B cell (primary cell): ENCODE measurements at regions not wholly inside any gene's neighbourhood (a gene's known extent, or its start where the extent isn't known, plus 50 kb on each side); places are given as distances from the start of the nearest gene placed in this dataset.

Experiments
- ATAC-seq: fragments of 200-7000 bp; cut with Tn5 transposase; one replicate; pipeline ENCODE4 v1.10.0; 2021; ENCODE audit warnings: low read depth, mild to moderate bottlenecking, moderate number of reproducible peaks, moderate library complexity
- CTCF ChIA-PET: fragments of 350-600 bp; sonication (Branson Sonifier 250); formaldehyde crosslinking; loops from one replicate; lab custom pipeline; 2021; ENCODE audit warnings: antibody characterized with exemption, inconsistent platforms; lab: Charles Lee
- POLR2A ChIA-PET: fragments of 350-600 bp; sonication (Branson Sonifier 250); formaldehyde crosslinking; loops from one replicate; lab custom pipeline; 2021; ENCODE audit warnings: antibody characterized with exemption; lab: Charles Lee
- DNase-seq: peaks from one replicate; pipeline ENCODE4 v3.0.0; 2013
- H2AFZ ChIP-seq: 2 replicates; pipeline ENCODE4 v1.6.1; 2012; ENCODE audit warnings: mild to moderate bottlenecking, low read depth, low read length; ENCODE audit not compliant: insufficient read depth, poor library complexity, severe bottlenecking
- H3K27ac ChIP-seq, 2 donors: 1 replicate in 1 of 2; 2 replicates in 1 of 2; pipeline ENCODE4 v1.5.1; 2012 to 2013; ENCODE audit warnings: low read length in 2 of 2, mild to moderate bottlenecking in 2 of 2, moderate library complexity in 1 of 2
- H3K27me3 ChIP-seq, 4 experiments: fragments of 200-600 bp in 1 of 4; sonication (generic) in 1 of 4; replicated peaks in 1 of 4; 1 replicate in 2 of 4; 2 replicates in 2 of 4; pipeline versions ENCODE4 v1.6.1 to v1.7.0; 2013 to 2016; ENCODE audit warnings: low read length in 3 of 4, mild to moderate bottlenecking in 2 of 4, mixed read lengths in 1 of 4, moderate library complexity in 1 of 4; ENCODE audit not compliant: insufficient read depth in 4 of 4, control insufficient read depth in 3 of 4; ENCODE audit errors: control extremely low read depth in 1 of 4
- H3K36me3 ChIP-seq, 2 experiments: replicated peaks in 1 of 2; 1 replicate in 1 of 2; 2 replicates in 1 of 2; pipeline versions ENCODE4 v1.6.1 to v1.7.1; 2013; ENCODE audit warnings: low read length in 1 of 2; ENCODE audit not compliant: insufficient read depth in 2 of 2, control insufficient read depth in 1 of 2; ENCODE audit errors: control extremely low read depth in 1 of 2, extremely low read depth in 1 of 2
- H3K4me1 ChIP-seq, 2 donors: fragments of 200-600 bp in 1 of 2; sonication (generic) in 1 of 2; 1 replicate in 1 of 2; 2 replicates in 1 of 2; pipeline versions ENCODE4 v1.5.1 to v1.6.1; 2013 to 2017; ENCODE audit warnings: low read length in 2 of 2; ENCODE audit not compliant: control insufficient read depth in 2 of 2, insufficient read depth in 2 of 2
- H3K4me2 ChIP-seq: replicated peaks from 2 replicates; pipeline ENCODE3; 2012; ENCODE audit warnings: mild to moderate bottlenecking, low read depth, low read length; ENCODE audit not compliant: poor library complexity, severe bottlenecking
- H3K4me3 ChIP-seq, 5 experiments: fragments of 200-600 bp in 1 of 5; sonication (generic) in 1 of 5; 1 replicate in 3 of 5; 2 replicates in 2 of 5; pipeline versions ENCODE4 v1.5.1 to v1.7.0; 2011 to 2016; ENCODE audit warnings: low read length in 4 of 5, mild to moderate bottlenecking in 4 of 5, low read depth in 2 of 5, control low read depth in 1 of 5, moderate library complexity in 1 of 5; ENCODE audit not compliant: insufficient read depth in 1 of 5; ENCODE audit errors: control extremely low read depth in 1 of 5, extremely low read depth in 1 of 5
- H3K79me2 ChIP-seq: fragments of 200-600 bp; sonication (generic); one replicate; pipeline ENCODE4 v1.6.0; 2016; ENCODE audit warnings: low read length; ENCODE audit not compliant: control insufficient read depth, insufficient read depth
- H3K9ac ChIP-seq: fragments of 200-600 bp; sonication (generic); 2 replicates; pipeline ENCODE4 v1.6.1; 2017; ENCODE audit warnings: mild to moderate bottlenecking, low read length, moderate library complexity
- H3K9me3 ChIP-seq, 3 donors: one replicate each; pipeline versions ENCODE4 v1.6.1 to v1.7.1; 2013; ENCODE audit warnings: low read length in 2 of 3; ENCODE audit not compliant: control insufficient read depth in 2 of 3, insufficient read depth in 1 of 3; ENCODE audit errors: control extremely low read depth in 1 of 3
- H4K20me1 ChIP-seq: 2 replicates; pipeline ENCODE4 v1.6.0; 2012; ENCODE audit warnings: mild to moderate bottlenecking, low read length; ENCODE audit not compliant: insufficient read depth, control insufficient read depth, poor library complexity, severe bottlenecking
- H3K27ac Mint-ChIP-seq: one replicate; pipeline ENCODE4 v1.8.0; 2021; ENCODE audit warnings: mixed read lengths
- H3K27me3 Mint-ChIP-seq: one replicate; pipeline ENCODE4 v1.8.0; 2021; ENCODE audit warnings: mixed read lengths
- H3K4me1 Mint-ChIP-seq: one replicate; pipeline ENCODE4 v1.8.0; 2021; ENCODE audit warnings: mixed read lengths
- H3K4me3 Mint-ChIP-seq: one replicate; pipeline ENCODE4 v1.8.0; 2021; ENCODE audit warnings: mixed read lengths
- H3K9me3 Mint-ChIP-seq: one replicate; pipeline ENCODE4 v1.8.0; 2022; ENCODE audit warnings: mixed read lengths; ENCODE audit not compliant: insufficient read depth
- CTCF ChIP-seq: fragments of 200-600 bp; IDR thresholded peaks from one replicate; pipeline ENCODE4 v1.8.0; 2022; ENCODE audit warnings: antibody characterized with exemption, mild to moderate bottlenecking
- EZH2 ChIP-seq: IDR thresholded peaks from 2 replicates; pipeline ENCODE4 v1.6.1; 2012; ENCODE audit warnings: borderline replicate concordance, low read depth, mild to moderate bottlenecking, moderate library complexity, low read length; ENCODE audit not compliant: insufficient read depth, poor library complexity, severe bottlenecking
- WGBS: methylation state at CpG from one replicate; pipeline ENCODE4 v1.1.5; 2013; ENCODE audit warnings: missing lambda C conversion rate; ENCODE audit not compliant: insufficient coverage; 5-methylcytosine and 5-hydroxymethylcytosine counted together
- intact Hi-C: fragments of 100-400 bp; cut with micrococcal nuclease; formaldehyde crosslinking; loops from one replicate; pipeline ENCODE4 v1.10.0; 2022

GRCh38 chr4:56200275-56200674 lies 187.0 kb downstream of the AASDH start:
- Histone ChIP-seq H3K9ac (no peak overlapping the region), H3K27me3 (no peaks in the 10 kb centered on the region), H3K27ac (no peak overlapping the region), H3K4me2 (no peak overlapping the region), H3K4me3 (no peak overlapping the region), H3K79me2 (no peaks in the 10 kb centered on the region), H2AFZ (no peak overlapping the region), H3K36me3 (no peaks in the 10 kb centered on the region), H4K20me1 (no peaks in the 10 kb centered on the region), H3K4me1 (no peaks in the 10 kb centered on the region), H3K9me3 (no peaks in the 10 kb centered on the region)
- H3K4me3 Mint-ChIP-seq = no peak overlapping the region
- no peaks in the 10 kb centered on the region for H3K9me3 Mint-ChIP-seq
- H3K27me3 Mint-ChIP-seq = no peaks in the 10 kb centered on the region
- peaks cover 4% of the 10 kb centered on the region for H3K4me1 Mint-ChIP-seq
- no CpG with 5 or more reads among the region's 1 CpG for WGBS
- ATAC-seq (no peak), DNase-seq (no peak)
- H3K27ac Mint-ChIP-seq = no peak overlapping the region
- no peak for TF ChIP-seq CTCF
- no peak for TF ChIP-seq EZH2
- ChIA-PET CTCF (no interaction called here), POLR2A (no interaction called here)
- intact Hi-C loops = no loop called here

- H3K36me3 ChIP-seq = no peaks in the 10 kb centered on the region
- no peaks in the 10 kb centered on the region for H3K27me3 ChIP-seq
- H4K20me1 ChIP-seq = no peaks in the 10 kb centered on the region
- H3K9me3 Mint-ChIP-seq = no peaks in the 10 kb centered on the region
- no peak overlapping the region for H3K4me3 ChIP-seq
- H3K27ac Mint-ChIP-seq = no peak overlapping the region
- H3K9me3 ChIP-seq = no peaks in the 10 kb centered on the region
- no peaks in the 10 kb centered on the region for H3K79me2 ChIP-seq
- no CpG with 5 or more reads among the region's 2 CpGs for WGBS
- ATAC-seq = no peak
- H3K4me1 Mint-ChIP-seq = peaks cover 4% of the 10 kb centered on the region
- H3K27me3 Mint-ChIP-seq = no peaks in the 10 kb centered on the region
- H3K4me1 ChIP-seq = no peaks in the 10 kb centered on the region
- no peak overlapping the region for H2AFZ ChIP-seq
- no peak for DNase-seq
- POLR2A ChIA-PET = no interaction called here
- no peak overlapping the region for H3K27ac ChIP-seq
- intact Hi-C loops = no loop called here
- no peak overlapping the region for H3K9ac ChIP-seq
- CTCF ChIA-PET = no interaction called here
- H3K4me2 ChIP-seq = no peak overlapping the region
- H3K4me3 Mint-ChIP-seq = no peak overlapping the region
- TF ChIP-seq CTCF = no peak
- TF ChIP-seq EZH2 = no peak
These were observed 189.0 kb downstream of the AASDH start for GRCh38 chr4:56198265-56198664.
